ENCODE measurements at regions not wholly inside any gene's neighbourhood (a gene's known extent, or its start where the extent isn't known, plus 50 kb on each side); places are given as distances from the start of the nearest gene placed in this dataset.

- Mint-ChIP-seq H3K27ac (no peak overlapping the region), H3K9me3 (peaks cover 0 to 5% (median 0%) of the 10 kb centered on the region in 7 donors), H3K27me3 (ENCODE audit: low read depth in 3 of 3) (peaks cover 0 to 2% (median 2%) of the 10 kb centered on the region in 3 donors), H3K4me3 (no peak overlapping the region), H3K4me1 (peaks cover 4% of the 10 kb centered on the region), H3K36me3 (no peaks in the 10 kb centered on the region)
- no CpG with 5 or more reads among the region's 6 CpGs for WGBS (ENCODE audit: insufficient coverage)
- no peak overlapping the region for H2AFZ ChIP-seq (ENCODE audit: insufficient read depth, low read depth, low read length, poor library complexity, severe bottlenecking)
- no peak for DNase-seq
- intact Hi-C loops (cut with micrococcal nuclease): no loop called here
- no peaks in the 10 kb centered on the region for H3K79me2 ChIP-seq (ENCODE audit: insufficient read depth, low read length)
- H3K4me1 ChIP-seq (ENCODE audit: control insufficient read depth in 1 of 2, insufficient read depth in 2 of 2, low read length in 2 of 2): no peaks in the 10 kb centered on the region
- H3K9me3 ChIP-seq (replicated peaks in 1 of 2; ENCODE audit: control insufficient read depth in 1 of 2, insufficient read depth in 1 of 2, low read length in 2 of 2): no peaks in the 10 kb centered on the region
- no peak overlapping the region for H3K9ac ChIP-seq (ENCODE audit: insufficient read depth, low read length, poor library complexity, severe bottlenecking)
- H3K27ac ChIP-seq (ENCODE audit: low read depth in 1 of 2, low read length in 2 of 2): no peak overlapping the region
- no peaks in the 10 kb centered on the region for H3K36me3 ChIP-seq (replicated peaks in 1 of 2; ENCODE audit: control insufficient read depth in 1 of 2, insufficient read depth in 2 of 2, low read length in 2 of 2)
- TF ChIP-seq CTCF (IDR thresholded peaks at IDR 0.05): no peak
- no peak overlapping the region for H3K4me3 ChIP-seq (replicated peaks in 1 of 3; ENCODE audit: low read depth in 2 of 3, low read length in 3 of 3)
- H3K27me3 ChIP-seq (ENCODE audit: control insufficient read depth in 2 of 2, insufficient read depth in 2 of 2, low read length in 2 of 2): no peaks in the 10 kb centered on the region
- no peaks in the 10 kb centered on the region for H4K20me1 ChIP-seq (ENCODE audit: insufficient read depth, low read length)
- H3K4me2 ChIP-seq (replicated peaks; ENCODE audit: extremely low read depth, low read length, poor library complexity, severe bottlenecking): no peak overlapping the region
Observed at GRCh38 chr3:189094539-189094938, 77.2 kb upstream of the TPRG1 start.

- no peaks in the 10 kb centered on the region for H3K36me3 Mint-ChIP-seq
- Histone ChIP-seq H3K27me3 (ENCODE audit: control insufficient read depth in 2 of 2, insufficient read depth in 2 of 2, low read length in 2 of 2) (no peaks in the 10 kb centered on the region), H3K9ac (ENCODE audit: insufficient read depth, low read length, poor library complexity, severe bottlenecking) (no peak overlapping the region), H2AFZ (ENCODE audit: insufficient read depth, low read depth, low read length, poor library complexity, severe bottlenecking) (no peak overlapping the region), H3K36me3 (replicated peaks in 1 of 2; ENCODE audit: control insufficient read depth in 1 of 2, insufficient read depth in 2 of 2, low read length in 2 of 2) (no peaks in the 10 kb centered on the region), H3K4me2 (replicated peaks; ENCODE audit: extremely low read depth, low read length, poor library complexity, severe bottlenecking) (no peak overlapping the region), H3K4me3 (replicated peaks in 1 of 3; ENCODE audit: low read depth in 2 of 3, low read length in 3 of 3) (no peak overlapping the region), H4K20me1 (ENCODE audit: insufficient read depth, low read length) (no peaks in the 10 kb centered on the region), H3K9me3 (replicated peaks in 1 of 2; ENCODE audit: control insufficient read depth in 1 of 2, insufficient read depth in 1 of 2, low read length in 2 of 2) (no peaks in the 10 kb centered on the region), H3K4me1 (ENCODE audit: control insufficient read depth in 1 of 2, insufficient read depth in 2 of 2, low read length in 2 of 2) (no peaks in the 10 kb centered on the region), H3K79me2 (ENCODE audit: insufficient read depth, low read length) (no peaks in the 10 kb centered on the region), H3K27ac (ENCODE audit: low read depth in 1 of 2, low read length in 2 of 2) (no peak overlapping the region)
- H3K4me3 Mint-ChIP-seq: no peak overlapping the region
- peaks cover 0 to 5% (median 0%) of the 10 kb centered on the region in 7 donors for H3K9me3 Mint-ChIP-seq
- DNase-seq: no peak
- H3K27me3 Mint-ChIP-seq (ENCODE audit: low read depth in 3 of 3): peaks cover 0 to 2% (median 2%) of the 10 kb centered on the region in 3 donors
- intact Hi-C loops (cut with micrococcal nuclease): no loop called here
- H3K27ac Mint-ChIP-seq: no peak overlapping the region
- H3K4me1 Mint-ChIP-seq: peaks cover 4% of the 10 kb centered on the region
- no CpG with 5 or more reads among the region's 1 CpG for WGBS (ENCODE audit: insufficient coverage)
- TF ChIP-seq CTCF (IDR thresholded peaks at IDR 0.05): no peak
Observed at GRCh38 chr3:189096092-189096491, 75.7 kb upstream of the TPRG1 start.

All from CD14-positive monocyte (primary cell).